Liver (tissue), 8 donors: ENCODE measurements at regions not wholly inside any gene's neighbourhood (a gene's known extent, or its start where the extent isn't known, plus 50 kb on each side); places are given as distances from the start of the nearest gene placed in this dataset.
"Not testable (repeated sequence)": the region's sequence is repeated elsewhere in the genome, so short reads cannot be mapped to it uniquely, and the experiment has no call there.

Experiments
- DNase-seq: peaks from one replicate; pipeline ENCODE4 v3.0.0-alpha.2; 2017; ENCODE audit warnings: low spot score
- H3K27ac ChIP-seq, 2 donors: one replicate each; pipeline ENCODE4 v1.7.0; 2013; ENCODE audit warnings: inconsistent platforms in 2 of 2, low read length in 2 of 2, control low read depth in 1 of 2, low read depth in 1 of 2, mild to moderate bottlenecking in 1 of 2
- H3K27me3 ChIP-seq, 4 donors: one replicate each; pipeline versions ENCODE4 v1.6.1 to v1.7.0; 2013; ENCODE audit warnings: low read length in 3 of 4, inconsistent platforms in 1 of 4, mild to moderate bottlenecking in 1 of 4, moderate library complexity in 1 of 4; ENCODE audit not compliant: control insufficient read depth in 4 of 4, insufficient read depth in 4 of 4
- H3K36me3 ChIP-seq, 4 donors: one replicate each; pipeline versions ENCODE4 v1.6.1 to v1.7.0; 2013; ENCODE audit warnings: low read length in 3 of 4, mild to moderate bottlenecking in 3 of 4, low read depth in 1 of 4, moderate library complexity in 1 of 4; ENCODE audit not compliant: control insufficient read depth in 4 of 4, insufficient read depth in 3 of 4
- H3K4me1 ChIP-seq, 4 donors: one replicate each; pipeline versions ENCODE4 v1.6.1 to v1.7.0; 2013; ENCODE audit warnings: low read length in 3 of 4, mild to moderate bottlenecking in 3 of 4, moderate library complexity in 1 of 4; ENCODE audit not compliant: control insufficient read depth in 4 of 4, insufficient read depth in 4 of 4
- H3K4me3 ChIP-seq, 3 donors: one replicate each; pipeline versions ENCODE4 v1.6.1 to v1.7.0; 2013; ENCODE audit warnings: low read length in 3 of 3, control low read depth in 1 of 3, low read depth in 1 of 3, mild to moderate bottlenecking in 1 of 3
- H3K9ac ChIP-seq, 2 donors: one replicate each; pipeline ENCODE4 v1.7.0; 2013; ENCODE audit warnings: low read length in 2 of 2, mild to moderate bottlenecking in 2 of 2, moderate library complexity in 2 of 2, control low read depth in 1 of 2, low read depth in 1 of 2
- H3K9me3 ChIP-seq, 4 donors: one replicate each; pipeline versions ENCODE4 v1.6.1 to v1.7.0; 2013; ENCODE audit warnings: low read length in 3 of 4; ENCODE audit not compliant: control insufficient read depth in 4 of 4
- EGR1 ChIP-seq, 2 donors: IDR thresholded peaks; 2 replicates each; pipeline ENCODE4 v1.6.1; 2016 to 2018; ENCODE audit warnings: antibody characterized with exemption in 2 of 2, low read depth in 2 of 2
- FOXA1 ChIP-seq: IDR thresholded peaks from 2 replicates; pipeline ENCODE4 v1.6.1; 2016; ENCODE audit warnings: antibody characterized with exemption
- FOXA2 ChIP-seq: IDR thresholded peaks from 2 replicates; pipeline ENCODE4 v1.6.1; 2016; ENCODE audit warnings: antibody characterized with exemption
- HNF4A ChIP-seq, 2 donors: conservative IDR thresholded peaks; 2 replicates each; pipeline ENCODE4 v1.6.1; 2016; ENCODE audit warnings: antibody characterized with exemption in 2 of 2, mild to moderate bottlenecking in 2 of 2
- JUND ChIP-seq, 2 donors: IDR thresholded peaks; 2 replicates each; pipeline ENCODE4 v1.6.1; 2016; ENCODE audit warnings: antibody characterized with exemption in 2 of 2
- RXRA ChIP-seq, 2 donors: IDR thresholded peaks; 2 replicates each; pipeline ENCODE4 v1.6.1; 2017 to 2018; ENCODE audit warnings: antibody characterized with exemption in 2 of 2, mild to moderate bottlenecking in 1 of 2
- YY1 ChIP-seq: IDR thresholded peaks from 2 replicates; pipeline ENCODE4 v1.6.1; 2016; ENCODE audit warnings: antibody characterized with exemption, mild to moderate bottlenecking
- WGBS: extraction: QIAGEN DNeasy Blood & Tissue Kit; methylation state at CpG from one replicate; pipeline ENCODE4 v1.1.7; 2013; 5-methylcytosine and 5-hydroxymethylcytosine counted together
- TF ChIP-seq, protein P1 (sequence below): fragments of 150-350 bp; IDR thresholded peaks from 2 replicates; pipeline ENCODE4 v1.5.1; 2017; ENCODE audit warnings: improper control_type of control experiment, low read depth, low read length; ENCODE audit not compliant: missing input control
- TF ChIP-seq, protein P2 (sequence below): IDR thresholded peaks from 2 replicates; pipeline ENCODE4 v1.6.1; 2016; ENCODE audit warnings: antibody characterized with exemption
- TF ChIP-seq, protein P3 (sequence below): IDR thresholded peaks from 2 replicates; pipeline ENCODE4 v1.6.1; 2016; ENCODE audit warnings: antibody characterized with exemption, mild to moderate bottlenecking
- donor health status: healthy.
- donor health status: healthy.
- donor health status: healthy.
- donor health status: healthy.
- donor health status: healthy.

DNA sequence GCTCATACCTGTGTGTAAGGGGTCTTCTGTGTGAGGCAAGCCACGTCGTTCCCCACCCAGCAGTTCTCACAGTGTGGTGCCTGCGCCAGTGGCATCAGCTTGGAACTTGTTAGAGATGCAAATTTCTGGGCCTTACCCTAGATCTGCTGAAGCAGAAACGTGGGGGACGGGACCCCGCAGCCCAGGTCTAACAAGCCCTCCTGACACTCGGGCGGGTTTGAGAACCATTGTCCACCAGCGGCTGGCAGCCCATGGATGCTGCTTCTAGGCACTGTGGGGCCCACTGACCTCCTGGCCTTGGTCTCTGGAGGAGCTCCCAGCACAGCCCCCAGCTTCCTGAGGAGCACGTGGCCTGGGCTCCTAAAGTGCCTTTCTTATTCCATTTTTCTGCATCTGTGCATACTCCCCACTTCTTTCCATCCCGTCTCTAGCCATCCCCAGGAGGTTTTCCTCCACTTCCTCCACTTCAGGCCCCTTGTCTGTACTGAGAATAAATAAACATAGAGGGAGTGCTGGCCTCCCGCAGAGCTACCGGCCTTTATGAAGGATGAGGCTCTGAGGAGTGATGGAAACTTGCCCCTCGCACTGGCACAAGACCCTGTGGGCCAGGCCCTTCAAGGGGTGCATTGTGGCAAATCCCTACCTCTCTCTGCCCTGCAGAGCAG lies 94.3 kb downstream of the GALR1 start:
- no peaks in the 10 kb centered on the region for H3K9me3 ChIP-seq
- no peaks in the 10 kb centered on the region for H3K4me1 ChIP-seq
- DNase-seq = no peak
- H3K27ac ChIP-seq = no peak overlapping the region
- peaks cover 0 to 3% (median 0%) of the 10 kb centered on the region in 4 donors for H3K27me3 ChIP-seq
- 76% methylated on average over 14 of the region's 14 CpGs for WGBS
- no peak overlapping the region for H3K4me3 ChIP-seq
- H3K36me3 ChIP-seq = no peaks in the 10 kb centered on the region
- no peak overlapping the region for H3K9ac ChIP-seq
- TF ChIP-seq RXRA (IDR thresholded peaks at IDR 0.05) (no peak), HNF4A (conservative IDR thresholded peaks at IDR 0.05) (no peak)

DNA sequence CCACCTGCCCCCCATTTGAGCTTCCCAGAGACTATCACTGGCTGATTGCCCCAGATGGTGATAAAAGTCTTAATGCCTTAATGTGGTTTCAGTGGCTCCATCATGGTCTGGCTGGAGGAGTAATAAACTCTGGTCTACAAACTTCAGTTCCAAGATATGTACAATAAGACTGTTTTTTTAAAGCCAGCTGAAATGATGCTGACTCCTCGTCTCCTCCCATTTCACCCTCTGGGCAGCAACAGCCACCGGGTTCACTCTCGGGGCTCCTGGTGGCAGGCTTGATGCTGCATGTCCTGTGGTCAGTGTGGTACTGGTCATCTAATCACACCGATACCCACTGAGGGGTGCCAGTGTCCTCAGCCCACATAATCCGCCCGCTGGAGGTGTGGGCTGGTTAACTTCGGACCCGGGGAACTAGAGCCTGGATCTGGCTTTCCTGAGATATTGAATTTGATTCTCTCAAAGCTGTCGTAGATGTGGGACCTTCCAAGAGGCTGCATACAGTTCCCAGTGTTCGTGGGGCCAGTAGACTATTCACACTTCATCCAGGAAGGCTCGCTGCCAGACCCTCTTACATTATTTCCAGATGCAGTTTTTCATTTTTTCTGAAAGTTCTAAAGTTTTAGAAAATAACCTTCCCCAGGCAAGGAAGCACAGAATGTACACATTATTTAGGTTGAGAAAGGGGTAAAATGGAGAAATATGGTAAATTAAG lies 95.3 kb downstream of the GALR1 start:
- H3K4me1 ChIP-seq = no peaks in the 10 kb centered on the region
- H3K27me3 ChIP-seq = peaks cover 0 to 3% (median 0%) of the 10 kb centered on the region in 4 donors
- H3K9ac ChIP-seq = no peak overlapping the region
- 81% methylated on average over 11 of the region's 11 CpGs for WGBS
- TF ChIP-seq RXRA (IDR thresholded peaks at IDR 0.05) = no peak
- TF ChIP-seq FOXA2 = no peak
- no peak for TF ChIP-seq FOXA1
- TF ChIP-seq HNF4A (conservative IDR thresholded peaks at IDR 0.05) = no peak
- TF ChIP-seq, protein P1, sequence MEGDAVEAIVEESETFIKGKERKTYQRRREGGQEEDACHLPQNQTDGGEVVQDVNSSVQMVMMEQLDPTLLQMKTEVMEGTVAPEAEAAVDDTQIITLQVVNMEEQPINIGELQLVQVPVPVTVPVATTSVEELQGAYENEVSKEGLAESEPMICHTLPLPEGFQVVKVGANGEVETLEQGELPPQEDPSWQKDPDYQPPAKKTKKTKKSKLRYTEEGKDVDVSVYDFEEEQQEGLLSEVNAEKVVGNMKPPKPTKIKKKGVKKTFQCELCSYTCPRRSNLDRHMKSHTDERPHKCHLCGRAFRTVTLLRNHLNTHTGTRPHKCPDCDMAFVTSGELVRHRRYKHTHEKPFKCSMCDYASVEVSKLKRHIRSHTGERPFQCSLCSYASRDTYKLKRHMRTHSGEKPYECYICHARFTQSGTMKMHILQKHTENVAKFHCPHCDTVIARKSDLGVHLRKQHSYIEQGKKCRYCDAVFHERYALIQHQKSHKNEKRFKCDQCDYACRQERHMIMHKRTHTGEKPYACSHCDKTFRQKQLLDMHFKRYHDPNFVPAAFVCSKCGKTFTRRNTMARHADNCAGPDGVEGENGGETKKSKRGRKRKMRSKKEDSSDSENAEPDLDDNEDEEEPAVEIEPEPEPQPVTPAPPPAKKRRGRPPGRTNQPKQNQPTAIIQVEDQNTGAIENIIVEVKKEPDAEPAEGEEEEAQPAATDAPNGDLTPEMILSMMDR = no peak
- no peaks in the 10 kb centered on the region for H3K36me3 ChIP-seq
- DNase-seq = no peak
- H3K4me3 ChIP-seq = no peak overlapping the region
- H3K27ac ChIP-seq = no peak overlapping the region
- no peaks in the 10 kb centered on the region for H3K9me3 ChIP-seq

- TF ChIP-seq YY1 = no peak
- TF ChIP-seq EGR1 (IDR thresholded peaks at IDR 0.05; ENCODE audit: low read depth in 2 of 2) = no peak
- no peak for TF ChIP-seq JUND (IDR thresholded peaks at IDR 0.05)
- TF ChIP-seq, protein P2, sequence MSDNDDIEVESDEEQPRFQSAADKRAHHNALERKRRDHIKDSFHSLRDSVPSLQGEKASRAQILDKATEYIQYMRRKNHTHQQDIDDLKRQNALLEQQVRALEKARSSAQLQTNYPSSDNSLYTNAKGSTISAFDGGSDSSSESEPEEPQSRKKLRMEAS = no peak
- TF ChIP-seq, protein P3, sequence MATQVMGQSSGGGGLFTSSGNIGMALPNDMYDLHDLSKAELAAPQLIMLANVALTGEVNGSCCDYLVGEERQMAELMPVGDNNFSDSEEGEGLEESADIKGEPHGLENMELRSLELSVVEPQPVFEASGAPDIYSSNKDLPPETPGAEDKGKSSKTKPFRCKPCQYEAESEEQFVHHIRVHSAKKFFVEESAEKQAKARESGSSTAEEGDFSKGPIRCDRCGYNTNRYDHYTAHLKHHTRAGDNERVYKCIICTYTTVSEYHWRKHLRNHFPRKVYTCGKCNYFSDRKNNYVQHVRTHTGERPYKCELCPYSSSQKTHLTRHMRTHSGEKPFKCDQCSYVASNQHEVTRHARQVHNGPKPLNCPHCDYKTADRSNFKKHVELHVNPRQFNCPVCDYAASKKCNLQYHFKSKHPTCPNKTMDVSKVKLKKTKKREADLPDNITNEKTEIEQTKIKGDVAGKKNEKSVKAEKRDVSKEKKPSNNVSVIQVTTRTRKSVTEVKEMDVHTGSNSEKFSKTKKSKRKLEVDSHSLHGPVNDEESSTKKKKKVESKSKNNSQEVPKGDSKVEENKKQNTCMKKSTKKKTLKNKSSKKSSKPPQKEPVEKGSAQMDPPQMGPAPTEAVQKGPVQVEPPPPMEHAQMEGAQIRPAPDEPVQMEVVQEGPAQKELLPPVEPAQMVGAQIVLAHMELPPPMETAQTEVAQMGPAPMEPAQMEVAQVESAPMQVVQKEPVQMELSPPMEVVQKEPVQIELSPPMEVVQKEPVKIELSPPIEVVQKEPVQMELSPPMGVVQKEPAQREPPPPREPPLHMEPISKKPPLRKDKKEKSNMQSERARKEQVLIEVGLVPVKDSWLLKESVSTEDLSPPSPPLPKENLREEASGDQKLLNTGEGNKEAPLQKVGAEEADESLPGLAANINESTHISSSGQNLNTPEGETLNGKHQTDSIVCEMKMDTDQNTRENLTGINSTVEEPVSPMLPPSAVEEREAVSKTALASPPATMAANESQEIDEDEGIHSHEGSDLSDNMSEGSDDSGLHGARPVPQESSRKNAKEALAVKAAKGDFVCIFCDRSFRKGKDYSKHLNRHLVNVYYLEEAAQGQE = no peak
- no peak for DNase-seq
- Histone ChIP-seq H3K9me3 (no peaks in the 10 kb centered on the region), H3K27me3 (peaks cover 0 to 3% (median 0%) of the 10 kb centered on the region in 4 donors), H3K9ac (no peak overlapping the region), H3K4me3 (no peak overlapping the region), H3K36me3 (no peaks in the 10 kb centered on the region), H3K4me1 (no peaks in the 10 kb centered on the region), H3K27ac (no peak overlapping the region)
- 80% methylated on average over 2 of the region's 2 CpGs for WGBS
Measured at GRCh38 chr18:77346208-77346810, 96.7 kb downstream of the GALR1 start.

DNA sequence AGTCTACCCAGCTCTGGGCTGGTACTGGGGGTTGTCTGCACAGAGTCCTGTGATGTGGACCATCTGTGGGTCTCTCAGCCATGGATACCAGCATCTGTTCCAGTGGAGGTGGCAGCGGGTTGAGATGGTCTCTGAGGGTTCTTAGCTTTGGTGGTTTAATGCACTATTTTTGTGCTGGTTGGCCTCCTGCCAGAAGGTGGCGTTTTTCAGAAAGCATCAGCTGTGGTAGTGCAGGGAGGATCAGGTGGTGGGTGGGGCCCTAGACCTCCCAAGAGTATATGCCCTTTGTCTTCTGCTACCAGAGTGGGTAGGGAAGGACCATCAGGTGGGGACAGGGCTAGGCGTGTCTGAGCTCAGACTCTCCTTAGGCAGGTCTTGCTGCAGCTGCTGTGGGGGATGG lies 103.7 kb downstream of the GALR1 start:
- WGBS = 82% methylated on average over 3 of the region's 3 CpGs
- H3K4me3 ChIP-seq, H3K9me3 ChIP-seq, H3K27me3 ChIP-seq, H3K9ac ChIP-seq, H3K4me1 ChIP-seq, H3K36me3 ChIP-seq, H3K27ac ChIP-seq, DNase-seq: not testable (repeated sequence)
